NCI-H82 treated with DMSO at 0.1 percent for 48 hours (cell line): ENCODE measurements at regions not wholly inside any gene's neighbourhood (a gene's known extent, or its start where the extent isn't known, plus 50 kb on each side); places are given as distances from the start of the nearest gene placed in this dataset.

ENCODE experiments used
- DNase-seq: peaks from one replicate; lab custom pipeline; 2025; ENCODE audit not compliant: unreplicated experiment; lab: John Stamatoyannopoulos, UW

DNA sequence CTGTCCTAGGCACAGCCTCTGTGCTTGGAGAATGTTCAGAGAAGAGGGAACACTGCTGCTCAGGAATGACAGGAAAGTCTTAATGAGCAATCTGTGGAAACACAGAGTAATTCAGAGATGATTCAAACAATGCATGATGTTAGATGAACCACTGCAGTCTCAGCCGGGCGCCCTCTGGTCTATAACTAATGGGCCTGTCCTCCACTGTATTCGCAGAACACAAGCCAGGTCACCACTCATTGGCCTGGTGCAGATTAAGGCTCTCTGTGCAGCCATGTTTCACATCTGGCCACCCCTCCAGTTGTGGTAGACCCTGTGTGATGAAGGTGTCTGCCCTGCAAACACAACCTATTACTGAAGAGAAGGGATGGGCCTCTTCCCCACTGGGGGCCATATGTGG lies 281.7 kb upstream of the ROPN1 start:
- DNase-seq, result no peak

DNA sequence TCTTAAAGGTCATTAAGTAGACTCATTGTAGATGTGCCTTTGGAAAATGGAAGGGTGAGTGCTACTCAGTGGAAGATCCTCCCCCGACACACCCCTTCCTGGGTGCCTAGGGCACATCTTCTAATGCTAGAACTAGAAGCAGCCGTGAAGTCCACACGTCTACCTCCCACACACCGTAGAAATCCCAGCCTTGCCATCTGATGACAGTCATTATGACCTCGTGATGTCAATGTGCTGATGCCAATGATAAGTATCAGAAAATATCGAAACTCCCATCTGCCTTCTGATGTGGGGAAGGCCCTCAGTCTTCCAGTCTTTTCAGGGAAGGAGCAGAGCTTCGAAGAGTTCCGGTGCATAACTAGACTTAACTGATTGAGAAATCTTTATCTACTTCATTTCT lies 282.1 kb upstream of the ROPN1 start:
- no peak for DNase-seq

DNA sequence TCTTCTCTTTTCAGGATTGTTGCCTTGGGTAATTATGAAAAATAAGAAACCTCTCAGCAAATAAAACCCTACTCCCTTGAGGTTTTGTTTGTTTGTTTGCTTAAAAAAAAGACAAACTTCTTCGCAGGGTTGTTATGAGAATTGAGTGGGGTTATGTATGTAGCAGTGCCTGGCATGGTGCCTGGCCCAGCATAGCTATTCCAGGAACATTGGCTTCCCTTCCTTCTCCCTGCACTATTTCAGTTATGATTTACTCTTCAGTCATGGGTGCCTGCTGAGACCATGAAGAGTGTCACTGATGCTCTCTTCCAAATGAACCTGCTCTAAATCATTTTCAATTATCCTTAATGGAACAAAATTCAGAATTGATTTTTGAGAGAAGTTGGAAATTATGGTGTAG lies 283.5 kb upstream of the ROPN1 start:
- DNase-seq, result no peak

DNA sequence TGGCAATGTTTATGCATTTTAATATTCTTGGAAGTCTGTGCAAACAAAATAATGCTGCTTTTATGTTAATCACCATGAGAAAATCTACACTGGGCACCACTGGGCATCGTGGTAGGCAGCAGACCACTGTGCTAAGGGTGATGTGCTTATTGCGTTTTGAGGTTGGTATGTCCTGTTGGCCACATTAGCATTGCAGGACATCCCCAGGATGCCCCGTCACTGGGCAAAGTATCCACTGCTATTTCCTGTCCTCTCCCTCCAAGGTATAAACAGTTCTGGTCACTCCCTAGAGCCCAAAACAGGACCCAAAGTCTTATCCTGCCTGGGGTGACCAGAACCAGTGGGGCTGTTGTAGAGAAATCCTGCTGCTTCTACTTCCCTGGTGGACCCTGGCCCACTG lies 284.2 kb upstream of the ROPN1 start:
- no peak for DNase-seq

DNA sequence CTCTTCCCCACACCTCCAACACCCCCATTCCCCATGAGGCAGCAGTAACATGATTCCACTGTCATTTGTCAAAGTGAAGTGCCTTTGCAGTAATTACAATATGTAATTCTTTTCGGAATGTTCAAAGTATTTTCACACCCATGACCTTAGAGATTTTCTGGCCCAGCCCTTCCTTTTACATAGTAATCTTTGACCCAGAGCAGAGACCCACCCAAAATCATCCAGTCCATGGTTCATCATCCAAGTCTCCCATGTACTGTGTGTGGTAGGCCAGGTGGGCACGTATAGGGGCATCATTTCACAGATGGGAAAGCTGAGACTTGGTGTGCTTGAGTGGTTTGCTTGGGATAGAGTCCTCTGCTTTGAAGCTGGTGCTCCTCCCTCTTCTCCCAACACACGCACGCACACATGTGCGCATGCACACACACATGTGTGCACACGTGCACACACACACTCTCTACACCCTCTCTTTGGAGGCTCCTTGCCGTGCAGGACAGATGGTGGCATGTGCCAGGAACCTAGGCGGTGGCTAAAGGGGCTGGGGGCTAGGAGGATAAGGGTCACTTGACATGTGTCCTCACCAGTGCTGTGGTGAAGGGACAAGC lies 284.7 kb upstream of the ROPN1 start:
- no peak for DNase-seq

DNA sequence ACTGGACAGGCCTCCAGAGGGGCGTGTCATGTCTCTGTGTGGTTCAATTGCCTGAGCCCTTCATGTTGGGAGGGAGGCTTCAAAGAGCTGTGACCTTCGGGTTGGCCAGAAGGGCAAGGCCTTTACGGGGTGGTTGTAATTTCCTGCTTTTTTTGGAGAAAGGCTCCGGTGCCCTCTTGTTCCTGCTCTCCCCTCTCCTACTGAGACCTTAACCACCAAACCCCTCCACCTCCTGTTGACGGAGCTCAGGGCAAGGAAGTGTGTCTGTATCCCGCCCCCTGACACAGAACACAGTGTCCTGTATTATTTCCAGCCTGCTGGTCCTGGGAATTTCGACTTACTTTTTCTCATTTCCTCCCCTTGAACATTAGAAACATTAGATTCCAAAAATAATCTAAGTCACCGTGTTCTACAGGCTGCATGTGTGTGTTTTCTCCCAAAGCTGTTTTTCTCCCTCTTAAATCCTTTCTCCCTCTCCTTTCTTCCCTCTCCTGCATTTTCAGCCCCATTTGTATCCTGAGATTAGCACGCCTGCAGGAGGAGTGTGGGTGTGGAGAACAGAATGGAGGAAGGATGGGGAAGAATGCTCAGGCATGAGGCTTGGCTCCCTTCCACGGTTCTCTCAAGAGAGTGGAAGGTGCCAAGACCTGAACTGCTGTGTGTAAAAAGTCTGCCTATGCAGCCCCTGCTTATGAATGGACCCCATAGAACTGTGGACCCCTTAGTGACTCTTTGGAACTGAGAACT lies 285.4 kb upstream of the ROPN1 start:
- DNase-seq, result no peak

DNA sequence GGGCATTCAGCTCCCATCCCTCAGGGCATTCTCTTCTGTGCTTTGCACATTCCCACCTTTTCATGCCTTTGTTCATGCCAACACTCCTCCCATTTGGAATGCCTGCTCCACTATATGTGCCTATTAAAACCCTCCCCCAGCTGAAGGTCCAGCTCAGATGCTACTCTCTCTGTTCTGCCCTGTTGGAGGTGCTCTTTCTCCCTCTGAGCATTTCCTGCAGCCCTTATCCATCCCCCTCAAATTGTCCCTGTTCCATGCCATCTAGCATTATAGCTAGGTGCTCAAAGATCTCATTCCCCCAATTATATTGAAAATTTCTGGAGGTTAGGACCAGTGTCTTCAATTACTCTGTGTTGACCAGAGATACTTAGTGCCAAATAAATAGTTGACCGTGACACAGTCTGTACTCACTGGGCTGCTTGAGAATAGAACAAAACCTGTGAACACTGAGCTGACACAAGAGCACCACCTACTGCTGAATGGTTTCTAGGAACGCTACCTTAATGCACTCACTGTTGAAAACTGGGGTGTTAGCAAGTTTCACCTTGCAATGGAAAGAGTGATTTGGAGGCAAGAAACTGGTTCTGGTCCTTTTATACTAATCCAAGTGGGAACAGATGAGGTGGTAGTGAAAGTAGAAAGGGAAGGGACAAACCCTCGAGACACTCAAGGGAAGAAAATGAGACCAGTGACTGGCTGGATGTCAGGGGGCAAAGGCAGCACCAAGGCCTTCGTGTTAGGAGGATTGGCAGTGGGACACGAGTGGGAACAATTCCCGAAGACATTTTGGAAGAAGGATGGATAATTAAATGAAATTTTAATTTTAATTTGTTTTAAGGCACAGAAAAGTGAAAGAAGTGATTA lies 289.8 kb upstream of the ROPN1 start:
- peak; percentile 13 for DNase-seq

DNA sequence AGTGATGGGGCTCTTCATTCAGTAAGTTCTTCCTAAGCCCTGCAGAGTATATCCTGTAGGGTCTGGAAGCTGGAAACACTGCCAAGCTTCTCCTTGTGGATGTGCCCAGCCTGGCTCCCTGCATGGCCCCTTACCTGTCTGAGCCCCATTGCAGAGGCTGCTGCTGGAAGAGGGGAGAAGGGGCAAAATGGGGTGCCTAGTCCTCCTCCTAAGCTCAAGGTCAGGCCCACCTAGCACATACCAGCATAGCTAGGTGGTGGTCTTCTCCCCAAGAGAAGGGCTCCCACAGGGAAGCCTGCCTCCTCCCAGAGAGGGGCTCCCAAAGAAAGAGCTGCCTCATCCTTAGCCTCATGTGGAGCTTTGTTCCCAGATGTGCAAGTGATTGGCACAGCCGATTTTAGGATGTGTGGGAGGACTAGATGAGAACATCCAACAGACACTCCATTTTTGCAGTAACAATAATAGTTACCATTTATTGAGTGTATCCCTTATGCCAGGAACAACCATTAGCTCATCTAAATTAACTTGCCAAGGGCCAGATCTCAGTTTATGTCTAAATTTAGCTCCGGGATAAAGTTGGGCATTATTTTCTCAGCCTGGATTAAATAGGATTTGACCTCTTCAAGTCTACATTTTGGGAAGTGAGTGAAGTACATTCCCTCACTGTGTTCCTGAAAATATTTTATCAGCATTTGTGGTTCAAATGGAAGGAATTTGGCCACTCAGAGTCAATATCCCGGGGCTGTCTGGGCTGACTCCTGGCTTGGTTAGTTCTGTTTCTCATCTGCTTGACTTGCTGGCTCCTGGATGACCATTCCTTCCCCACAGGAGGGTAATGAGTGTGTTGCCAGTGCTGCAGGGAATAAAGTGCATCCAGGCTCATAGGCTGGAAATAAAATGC lies 291.1 kb upstream of the ROPN1 start:
- no peak for DNase-seq

DNA sequence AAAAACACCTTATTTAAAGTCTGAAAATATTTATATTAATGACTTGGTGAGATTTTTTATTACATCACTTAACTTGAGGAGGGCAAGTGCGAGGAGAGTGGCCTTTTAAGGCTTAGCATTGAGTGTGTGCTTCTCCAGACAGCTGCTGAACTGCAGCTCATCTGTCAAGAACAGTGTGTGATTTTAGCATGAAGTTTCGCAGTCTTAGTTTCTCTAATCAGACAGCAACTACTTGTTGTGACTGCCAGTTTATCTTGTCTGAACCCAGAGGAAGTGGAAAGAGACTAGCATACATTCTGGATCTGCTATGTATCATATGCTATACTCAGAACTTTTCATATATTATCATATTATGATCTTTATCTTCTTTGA lies 291.7 kb upstream of the ROPN1 start:
- DNase-seq, result no peak

DNA sequence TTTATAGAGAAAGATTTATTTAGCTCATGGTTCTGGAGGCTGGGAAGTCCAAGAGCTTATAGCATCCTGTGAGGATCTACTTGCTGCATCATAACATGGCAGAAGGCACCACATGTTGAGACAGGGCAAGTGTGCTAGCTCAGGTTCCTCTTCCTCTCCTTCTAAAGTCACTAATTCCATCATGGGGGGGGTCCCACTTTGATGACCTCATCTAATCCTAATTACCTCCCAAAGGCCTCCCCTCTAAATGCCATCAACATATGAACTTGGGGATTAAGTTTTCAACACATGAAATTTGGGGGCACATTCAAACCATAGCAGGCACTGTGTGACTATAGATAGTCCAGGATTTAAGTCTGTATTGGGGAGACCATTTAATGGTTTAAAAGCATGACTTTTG lies 297.1 kb upstream of the ROPN1 start:
- DNase-seq, result no peak

DNA sequence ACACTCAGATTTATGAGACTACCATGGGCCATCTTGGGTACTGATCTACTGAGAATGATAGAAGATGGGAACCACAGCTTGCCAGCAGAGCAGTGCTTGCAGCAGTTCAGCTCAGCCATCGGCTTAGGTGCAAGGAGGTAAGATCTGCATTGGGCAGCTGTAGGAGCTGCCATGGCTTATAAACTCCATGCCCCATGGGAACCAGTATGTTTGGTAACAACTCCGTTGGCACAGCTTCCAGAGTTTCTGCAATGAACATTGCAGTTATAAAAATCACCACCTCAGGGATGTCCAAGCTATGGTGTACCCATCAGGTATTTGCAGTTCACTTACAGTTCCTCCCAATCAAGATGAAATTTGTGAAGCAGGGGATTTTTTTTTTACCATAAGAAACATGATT lies 299.1 kb upstream of the ROPN1 start:
- no peak for DNase-seq

DNA sequence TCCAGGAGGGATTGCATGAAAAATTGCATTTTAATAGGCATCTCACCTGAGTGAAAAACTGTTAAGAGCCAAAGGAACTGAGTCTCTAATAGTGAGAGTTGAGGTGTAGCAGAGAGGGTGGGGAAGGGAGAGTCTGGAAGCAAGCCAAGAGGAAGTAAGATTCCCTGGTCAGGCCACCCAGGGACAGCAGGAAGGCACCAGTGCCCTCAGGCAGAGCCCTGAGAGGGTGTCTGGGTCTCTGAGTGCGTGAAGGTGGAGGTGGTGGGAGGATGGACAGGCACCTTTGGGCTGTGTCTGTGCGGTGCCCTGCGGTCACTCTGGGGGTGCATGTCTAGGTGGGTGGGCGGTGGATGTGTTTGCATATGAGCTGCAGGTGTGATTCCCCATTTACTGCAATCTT lies 300.4 kb upstream of the ROPN1 start:
- no peak for DNase-seq

DNA sequence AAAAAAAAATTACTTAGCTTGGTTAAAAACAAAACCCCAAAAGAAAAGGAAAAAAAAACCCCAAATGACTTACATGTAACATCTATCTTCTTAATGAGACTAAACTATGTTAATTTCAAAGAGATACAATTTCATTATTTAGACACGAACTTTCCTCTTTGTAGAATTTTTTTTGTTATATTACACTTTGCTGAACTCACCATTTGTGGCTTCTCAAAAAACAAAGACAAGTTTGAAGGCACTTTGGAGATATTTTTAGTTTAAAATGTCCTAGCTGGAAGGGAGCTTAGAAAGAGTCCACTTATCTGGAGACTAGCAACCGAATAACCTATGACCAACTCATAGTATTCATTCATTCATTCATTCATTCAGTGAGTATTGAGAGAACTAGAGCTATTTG lies 301.7 kb upstream of the ROPN1 start:
- DNase-seq, result no peak

DNA sequence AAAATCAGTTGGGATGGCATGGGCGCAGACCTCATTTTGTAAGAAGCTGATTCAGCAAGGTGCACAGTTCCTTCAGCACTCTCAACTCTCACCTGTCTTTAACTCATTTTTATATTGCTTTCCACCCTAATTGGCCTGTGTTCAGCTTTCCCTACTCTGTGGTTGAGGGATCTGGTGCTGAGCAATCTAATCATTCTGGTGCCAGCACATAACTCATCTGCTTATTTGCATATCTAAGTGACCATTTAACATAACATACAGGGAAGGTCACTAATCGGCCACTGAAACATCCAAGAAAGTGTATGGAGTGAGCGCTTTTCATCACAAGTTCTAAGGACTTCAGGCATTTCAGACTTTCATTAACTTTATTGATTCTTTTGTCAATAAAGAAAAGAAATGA lies 303.4 kb upstream of the ROPN1 start:
- no peak for DNase-seq

DNA sequence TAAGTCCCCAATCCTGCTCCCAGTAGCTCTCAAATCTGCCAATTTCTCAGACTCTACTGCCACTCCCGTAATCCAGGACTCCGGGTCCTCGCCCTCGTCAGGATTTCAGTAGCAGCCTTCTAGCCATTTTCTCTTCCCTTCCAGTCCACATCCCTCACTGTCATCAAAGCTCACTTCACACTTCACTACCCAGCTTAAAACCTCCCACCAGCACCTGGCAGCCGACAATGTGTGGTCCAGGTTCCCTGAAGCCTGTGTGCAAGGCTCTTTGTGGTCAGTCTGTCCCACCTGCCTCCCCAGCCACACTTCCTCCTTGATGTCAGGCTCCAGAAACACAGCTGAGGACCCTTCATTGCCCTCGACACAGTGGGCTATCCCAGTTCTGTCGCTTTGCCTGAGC lies 304.5 kb upstream of the ROPN1 start:
- DNase-seq, result no peak

DNA sequence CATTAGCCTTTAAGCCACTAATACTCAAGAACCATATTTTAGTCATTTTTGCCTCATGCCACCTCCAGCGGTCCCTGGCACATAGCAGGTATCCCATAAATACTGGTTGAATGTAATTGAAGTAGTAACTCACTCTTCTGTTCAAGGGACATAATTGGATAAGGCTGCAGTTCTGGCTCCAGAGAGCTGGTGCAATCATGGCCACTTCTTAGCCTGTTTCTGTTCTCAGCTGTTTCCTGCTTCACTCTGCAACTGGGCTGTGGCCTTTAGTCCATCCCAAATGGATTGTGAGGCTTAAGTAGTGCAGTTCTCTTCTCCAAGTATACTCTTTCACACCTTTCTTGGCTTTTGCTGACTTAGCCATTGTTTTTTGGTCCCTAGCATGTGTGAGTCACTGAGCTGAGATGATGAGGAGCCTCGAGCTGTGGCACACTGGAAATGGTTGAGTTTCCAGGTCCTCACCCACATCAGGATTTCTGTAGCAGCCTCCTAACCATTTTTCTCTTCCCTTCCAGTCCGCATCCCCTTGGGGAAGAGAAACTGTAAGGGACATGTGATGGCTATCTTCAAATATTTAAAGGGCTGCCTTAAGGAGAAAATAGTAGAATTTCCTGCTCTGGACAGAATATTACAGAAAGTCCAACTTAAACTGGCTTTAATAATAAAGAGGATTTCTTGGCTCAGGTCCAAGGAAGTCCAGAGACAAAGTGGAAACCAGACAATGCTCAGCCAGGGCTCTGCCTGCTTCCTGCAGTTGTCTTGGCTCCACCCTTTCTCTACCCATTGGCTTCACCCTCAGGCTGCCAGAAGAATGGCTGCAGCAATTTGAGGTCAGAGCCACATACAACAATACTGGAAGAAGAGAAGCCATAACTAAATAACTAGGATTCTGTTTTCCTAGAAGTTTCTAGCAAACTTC lies 305.4 kb upstream of the ROPN1 start:
- peak; percentile 71 for DNase-seq

DNA sequence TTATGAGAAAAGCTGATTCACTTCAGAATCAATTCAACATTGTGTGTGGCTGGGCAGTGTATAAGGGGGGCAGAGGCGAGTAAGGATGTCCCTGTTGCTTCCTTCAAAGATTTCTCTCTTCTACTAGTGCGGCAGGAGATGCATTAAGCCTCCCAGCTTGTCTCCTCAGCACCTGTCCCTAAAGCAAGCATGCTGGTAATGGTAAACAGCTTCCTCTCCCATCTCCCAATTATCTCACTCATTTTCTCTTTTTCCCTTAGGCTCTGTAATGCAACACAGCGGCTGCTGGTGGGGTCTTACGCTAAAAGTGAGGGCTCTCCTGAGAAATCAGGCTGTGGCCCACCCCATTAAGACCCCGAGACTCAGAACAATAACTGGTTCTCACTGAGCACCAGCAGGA lies 306.4 kb upstream of the ROPN1 start:
- no peak for DNase-seq

DNA sequence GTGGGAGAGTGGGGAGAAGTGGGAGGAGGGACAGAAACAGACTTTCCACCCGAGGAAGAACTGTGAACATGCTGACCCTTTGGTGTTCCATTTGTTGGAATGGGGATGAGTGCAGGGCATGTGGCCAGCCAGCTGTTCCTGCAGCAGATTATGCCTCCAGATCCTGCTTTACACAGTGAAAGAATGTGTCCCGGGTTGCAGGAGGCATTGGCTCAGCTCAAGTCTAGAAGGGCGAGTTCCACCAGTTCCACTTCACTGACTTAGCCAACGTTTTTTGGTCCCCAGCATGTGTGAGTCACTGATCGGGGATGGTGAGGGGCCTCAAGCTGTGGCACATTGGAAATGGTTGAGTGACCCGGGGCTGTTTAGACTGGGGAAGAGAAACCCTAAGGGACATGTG lies 307.0 kb upstream of the ROPN1 start:
- DNase-seq, result peak; percentile 18

DNA sequence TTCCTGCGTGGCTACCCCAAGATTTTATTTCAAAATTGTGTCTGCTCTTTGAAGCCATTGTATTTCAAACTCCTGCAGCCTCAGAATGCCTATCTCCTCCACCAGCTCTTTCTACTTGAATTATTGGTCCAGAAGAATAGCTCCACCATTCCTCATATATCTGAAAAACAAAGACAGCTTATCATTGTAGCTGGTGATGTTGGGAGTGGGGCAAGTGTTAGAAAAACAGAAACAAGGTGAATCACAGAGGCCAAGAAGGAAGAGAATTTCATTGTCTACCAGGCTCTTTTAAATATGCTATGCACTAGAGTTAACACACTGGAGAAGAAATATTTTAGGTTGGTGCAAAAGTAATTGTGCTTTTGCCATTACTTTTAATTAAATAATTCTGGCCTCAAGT lies 307.9 kb upstream of the ROPN1 start:
- no peak for DNase-seq

DNA sequence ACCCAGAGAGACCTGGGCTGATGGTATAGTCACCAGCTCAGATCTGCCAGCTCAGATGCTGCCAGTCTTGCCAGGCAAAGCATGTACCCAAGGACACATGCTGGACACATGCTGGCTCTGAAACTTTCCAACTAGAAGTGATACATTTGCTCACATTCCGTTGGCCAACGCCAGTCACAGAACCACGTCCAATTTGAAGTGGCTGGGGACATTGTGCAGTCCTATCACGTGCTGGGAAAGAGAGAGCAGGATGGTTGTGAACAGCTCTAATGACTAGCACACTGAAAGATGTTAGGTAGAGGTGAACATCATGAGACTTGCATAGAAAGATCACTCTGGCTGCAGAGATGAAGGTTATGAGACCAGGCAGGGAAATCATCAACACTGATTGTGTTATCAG lies 308.5 kb upstream of the ROPN1 start:
- no peak for DNase-seq
